ENCODE measurements at regions not wholly inside any gene's neighbourhood (a gene's known extent, or its start where the extent isn't known, plus 50 kb on each side); places are given as distances from the start of the nearest gene placed in this dataset.

DNA sequence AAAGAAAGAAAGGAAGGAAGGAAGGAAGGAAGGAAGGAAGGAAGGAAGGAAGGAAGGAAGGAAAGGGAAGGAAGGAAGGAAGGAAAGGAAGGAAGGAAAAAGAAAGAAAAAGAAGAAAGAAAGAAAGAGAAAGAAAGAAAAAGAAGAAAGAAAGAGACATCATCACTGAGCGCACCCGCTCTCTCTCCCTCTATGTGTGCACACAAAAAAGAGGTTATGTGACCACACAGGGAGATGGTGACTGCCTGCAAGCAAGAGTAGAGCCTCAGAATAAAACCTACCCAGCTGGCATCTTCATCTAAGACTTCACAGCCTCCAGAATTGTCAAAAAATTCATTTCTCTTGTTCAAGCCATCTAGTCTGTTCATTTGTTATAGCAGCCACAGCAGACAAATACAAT lies 1307.4 kb upstream of the ACVR2A start:
- no peak overlapping the region for H3K27ac ChIP-seq (ENCODE audit: low read depth, low read length)
- no peak overlapping the region for H3K4me3 ChIP-seq (ENCODE audit: low read depth in 1 of 5, low read length in 5 of 5)
- no peak overlapping the region for H3K9ac ChIP-seq (ENCODE audit: low read length in 5 of 5)
- no peaks in the 10 kb centered on the region for H3K4me1 ChIP-seq (ENCODE audit: control insufficient read depth in 5 of 5, insufficient read depth in 5 of 5, low read length in 5 of 5)
- H3K36me3 ChIP-seq (ENCODE audit: control insufficient read depth in 5 of 5, insufficient read depth in 5 of 5, low read length in 5 of 5): no peaks in the 10 kb centered on the region
- no peaks in the 10 kb centered on the region for H3K9me3 ChIP-seq (ENCODE audit: control insufficient read depth in 5 of 5, low read length in 5 of 5)
- H3K27me3 ChIP-seq (ENCODE audit: control insufficient read depth in 5 of 5, insufficient read depth in 4 of 5, low read length in 5 of 5): no peaks in the 10 kb centered on the region

DNA sequence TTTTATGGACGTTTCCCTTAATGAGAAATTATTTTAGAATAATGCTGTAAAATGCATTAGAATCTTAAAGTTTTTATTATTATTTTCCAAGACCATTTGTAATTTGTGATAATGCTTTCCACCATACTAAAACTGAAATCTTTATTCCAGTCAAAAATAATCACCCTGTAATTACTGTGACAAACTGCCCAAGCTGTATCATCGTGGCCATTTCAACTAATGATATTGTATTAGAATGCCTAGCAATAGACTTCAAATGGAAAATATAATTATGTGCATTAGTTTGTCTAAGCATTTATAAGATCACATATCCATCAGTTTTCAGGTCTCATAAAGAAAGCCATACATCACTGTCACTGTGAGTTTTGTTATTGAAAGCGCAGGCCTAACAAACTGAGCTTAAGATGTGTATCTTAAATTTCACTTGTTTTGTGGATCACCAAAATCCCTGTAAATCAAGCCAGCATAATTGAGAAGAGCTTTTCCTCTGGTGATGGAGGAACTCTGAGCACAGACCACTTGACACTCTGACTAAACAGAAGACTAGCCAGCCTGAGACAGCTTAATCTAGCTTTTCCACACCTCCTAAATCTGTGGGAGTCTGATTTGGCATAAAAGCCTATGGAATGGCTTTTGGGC lies 1312.2 kb upstream of the ACVR2A start:
- no peaks in the 10 kb centered on the region for H3K36me3 ChIP-seq (ENCODE audit: control insufficient read depth in 5 of 5, insufficient read depth in 5 of 5, low read length in 5 of 5)
- H3K9me3 ChIP-seq (ENCODE audit: control insufficient read depth in 5 of 5, low read length in 5 of 5): no peaks in the 10 kb centered on the region
- H3K9ac ChIP-seq (ENCODE audit: low read length in 5 of 5): no peak overlapping the region
- H3K4me1 ChIP-seq (ENCODE audit: control insufficient read depth in 5 of 5, insufficient read depth in 5 of 5, low read length in 5 of 5): no peaks in the 10 kb centered on the region
- H3K4me3 ChIP-seq (ENCODE audit: low read depth in 1 of 5, low read length in 5 of 5): no peak overlapping the region
- no peak overlapping the region for H3K27ac ChIP-seq (ENCODE audit: low read depth, low read length)
- H3K27me3 ChIP-seq (ENCODE audit: control insufficient read depth in 5 of 5, insufficient read depth in 4 of 5, low read length in 5 of 5): no peaks in the 10 kb centered on the region

GRCh38 chr2:146532009-146532408 lies 1312.8 kb upstream of the ACVR2A start:
- no peaks in the 10 kb centered on the region for H3K9me3 ChIP-seq (ENCODE audit: control insufficient read depth in 5 of 5, low read length in 5 of 5)
- no peak overlapping the region for H3K9ac ChIP-seq (ENCODE audit: low read length in 5 of 5)
- H3K4me1 ChIP-seq (ENCODE audit: control insufficient read depth in 5 of 5, insufficient read depth in 5 of 5, low read length in 5 of 5): no peaks in the 10 kb centered on the region
- no peaks in the 10 kb centered on the region for H3K36me3 ChIP-seq (ENCODE audit: control insufficient read depth in 5 of 5, insufficient read depth in 5 of 5, low read length in 5 of 5)
- no peak overlapping the region for H3K4me3 ChIP-seq (ENCODE audit: low read depth in 1 of 5, low read length in 5 of 5)
- no peak overlapping the region for H3K27ac ChIP-seq (ENCODE audit: low read depth, low read length)
- H3K27me3 ChIP-seq (ENCODE audit: control insufficient read depth in 5 of 5, insufficient read depth in 4 of 5, low read length in 5 of 5): no peaks in the 10 kb centered on the region

- Histone ChIP-seq H3K27ac (ENCODE audit: low read depth, low read length) (no peak overlapping the region), H3K9me3 (ENCODE audit: control insufficient read depth in 5 of 5, low read length in 5 of 5) (no peaks in the 10 kb centered on the region), H3K4me3 (ENCODE audit: low read depth in 1 of 5, low read length in 5 of 5) (no peak overlapping the region), H3K27me3 (ENCODE audit: control insufficient read depth in 5 of 5, insufficient read depth in 4 of 5, low read length in 5 of 5) (no peaks in the 10 kb centered on the region), H3K4me1 (ENCODE audit: control insufficient read depth in 5 of 5, insufficient read depth in 5 of 5, low read length in 5 of 5) (no peaks in the 10 kb centered on the region), H3K9ac (ENCODE audit: low read length in 5 of 5) (no peak overlapping the region), H3K36me3 (ENCODE audit: control insufficient read depth in 5 of 5, insufficient read depth in 5 of 5, low read length in 5 of 5) (no peaks in the 10 kb centered on the region)
Measured at GRCh38 chr2:146530886-146531285, 1313.9 kb upstream of the ACVR2A start.

GRCh38 chr2:146527166-146527565 lies 1317.7 kb upstream of the ACVR2A start:
- Histone ChIP-seq H3K4me3 (ENCODE audit: low read depth in 1 of 5, low read length in 5 of 5) (no peak overlapping the region), H3K27ac (ENCODE audit: low read depth, low read length) (no peak overlapping the region), H3K4me1 (ENCODE audit: control insufficient read depth in 5 of 5, insufficient read depth in 5 of 5, low read length in 5 of 5) (no peaks in the 10 kb centered on the region), H3K9me3 (ENCODE audit: control insufficient read depth in 5 of 5, low read length in 5 of 5) (no peaks in the 10 kb centered on the region), H3K36me3 (ENCODE audit: control insufficient read depth in 5 of 5, insufficient read depth in 5 of 5, low read length in 5 of 5) (no peaks in the 10 kb centered on the region), H3K27me3 (ENCODE audit: control insufficient read depth in 5 of 5, insufficient read depth in 4 of 5, low read length in 5 of 5) (no peaks in the 10 kb centered on the region), H3K9ac (ENCODE audit: low read length in 5 of 5) (no peak overlapping the region)

- H3K27ac ChIP-seq (ENCODE audit: low read depth, low read length): no peak overlapping the region
- no peak overlapping the region for H3K9ac ChIP-seq (ENCODE audit: low read length in 5 of 5)
- H3K9me3 ChIP-seq (ENCODE audit: control insufficient read depth in 5 of 5, low read length in 5 of 5): no peaks in the 10 kb centered on the region
- no peaks in the 10 kb centered on the region for H3K36me3 ChIP-seq (ENCODE audit: control insufficient read depth in 5 of 5, insufficient read depth in 5 of 5, low read length in 5 of 5)
- H3K4me1 ChIP-seq (ENCODE audit: control insufficient read depth in 5 of 5, insufficient read depth in 5 of 5, low read length in 5 of 5): no peaks in the 10 kb centered on the region
- no peaks in the 10 kb centered on the region for H3K27me3 ChIP-seq (ENCODE audit: control insufficient read depth in 5 of 5, insufficient read depth in 4 of 5, low read length in 5 of 5)
- no peak overlapping the region for H3K4me3 ChIP-seq (ENCODE audit: low read depth in 1 of 5, low read length in 5 of 5)
Measured at GRCh38 chr2:146523196-146523595, 1321.6 kb upstream of the ACVR2A start.

- no peak overlapping the region for H3K9ac ChIP-seq (ENCODE audit: low read length in 5 of 5)
- no peak overlapping the region for H3K27ac ChIP-seq (ENCODE audit: low read depth, low read length)
- no peaks in the 10 kb centered on the region for H3K9me3 ChIP-seq (ENCODE audit: control insufficient read depth in 5 of 5, low read length in 5 of 5)
- peaks cover 0 to 7% (median 3%) of the 10 kb centered on the region in 5 donors for H3K4me1 ChIP-seq (ENCODE audit: control insufficient read depth in 5 of 5, insufficient read depth in 5 of 5, low read length in 5 of 5)
- no peaks in the 10 kb centered on the region for H3K27me3 ChIP-seq (ENCODE audit: control insufficient read depth in 5 of 5, insufficient read depth in 4 of 5, low read length in 5 of 5)
- no peak overlapping the region for H3K4me3 ChIP-seq (ENCODE audit: low read depth in 1 of 5, low read length in 5 of 5)
- no peaks in the 10 kb centered on the region for H3K36me3 ChIP-seq (ENCODE audit: control insufficient read depth in 5 of 5, insufficient read depth in 5 of 5, low read length in 5 of 5)
Measured at GRCh38 chr2:146506851-146507250, 1338.0 kb upstream of the ACVR2A start.

DNA sequence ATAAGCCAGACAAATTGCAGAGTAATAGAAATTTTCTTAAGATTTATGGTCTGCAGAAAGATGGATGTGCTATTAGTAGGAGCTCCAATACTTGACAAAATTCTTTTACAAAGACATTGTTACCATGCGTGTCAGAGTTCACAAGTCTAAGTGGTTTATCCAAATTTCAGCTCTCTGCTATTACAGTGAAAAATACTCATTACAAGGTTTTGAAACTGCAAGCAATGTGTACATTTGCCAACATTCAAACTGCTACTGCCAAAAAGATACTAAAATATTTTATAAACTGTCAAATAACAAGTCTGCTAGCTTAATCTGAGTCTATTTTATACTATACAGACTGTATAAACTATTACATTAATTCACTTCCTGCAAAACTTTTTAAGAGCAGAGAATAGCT lies 1341.5 kb upstream of the ACVR2A start:
- peaks cover 0 to 7% (median 3%) of the 10 kb centered on the region in 5 donors for H3K4me1 ChIP-seq (ENCODE audit: control insufficient read depth in 5 of 5, insufficient read depth in 5 of 5, low read length in 5 of 5)
- no peaks in the 10 kb centered on the region for H3K36me3 ChIP-seq (ENCODE audit: control insufficient read depth in 5 of 5, insufficient read depth in 5 of 5, low read length in 5 of 5)
- no peaks in the 10 kb centered on the region for H3K9me3 ChIP-seq (ENCODE audit: control insufficient read depth in 5 of 5, low read length in 5 of 5)
- no peaks in the 10 kb centered on the region for H3K27me3 ChIP-seq (ENCODE audit: control insufficient read depth in 5 of 5, insufficient read depth in 4 of 5, low read length in 5 of 5)
- no peak overlapping the region for H3K4me3 ChIP-seq (ENCODE audit: low read depth in 1 of 5, low read length in 5 of 5)
- H3K9ac ChIP-seq (ENCODE audit: low read length in 5 of 5): no peak overlapping the region
- no peak overlapping the region for H3K27ac ChIP-seq (ENCODE audit: low read depth, low read length)

DNA sequence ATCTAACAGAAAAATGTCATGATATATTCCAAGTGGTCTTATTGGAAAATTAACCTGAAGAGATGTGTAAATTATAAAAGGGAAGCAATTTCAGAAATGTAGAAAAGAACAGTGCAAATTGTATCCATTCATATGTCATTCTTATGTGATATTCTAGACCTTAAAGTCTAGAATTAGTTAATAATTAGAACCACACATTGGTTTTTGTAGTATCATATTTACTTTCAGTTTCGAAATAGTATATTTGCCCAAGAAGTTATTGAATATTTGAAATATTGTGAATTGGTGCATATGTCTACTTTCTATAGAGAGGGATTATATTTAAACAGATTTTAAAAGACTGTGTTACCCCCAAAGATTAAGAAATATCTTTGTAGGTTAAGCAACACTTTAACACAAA lies 1348.6 kb upstream of the ACVR2A start:
- H3K4me1 ChIP-seq (ENCODE audit: control insufficient read depth in 5 of 5, insufficient read depth in 5 of 5, low read length in 5 of 5): no peaks in the 10 kb centered on the region
- H3K9ac ChIP-seq (ENCODE audit: low read length in 5 of 5): no peak overlapping the region
- no peaks in the 10 kb centered on the region for H3K27me3 ChIP-seq (ENCODE audit: control insufficient read depth in 5 of 5, insufficient read depth in 4 of 5, low read length in 5 of 5)
- peaks cover 0 to 4% (median 0%) of the 10 kb centered on the region in 5 donors for H3K9me3 ChIP-seq (ENCODE audit: control insufficient read depth in 5 of 5, low read length in 5 of 5)
- no peak overlapping the region for H3K4me3 ChIP-seq (ENCODE audit: low read depth in 1 of 5, low read length in 5 of 5)
- no peak overlapping the region for H3K27ac ChIP-seq (ENCODE audit: low read depth, low read length)
- H3K36me3 ChIP-seq (ENCODE audit: control insufficient read depth in 5 of 5, insufficient read depth in 5 of 5, low read length in 5 of 5): no peaks in the 10 kb centered on the region

DNA sequence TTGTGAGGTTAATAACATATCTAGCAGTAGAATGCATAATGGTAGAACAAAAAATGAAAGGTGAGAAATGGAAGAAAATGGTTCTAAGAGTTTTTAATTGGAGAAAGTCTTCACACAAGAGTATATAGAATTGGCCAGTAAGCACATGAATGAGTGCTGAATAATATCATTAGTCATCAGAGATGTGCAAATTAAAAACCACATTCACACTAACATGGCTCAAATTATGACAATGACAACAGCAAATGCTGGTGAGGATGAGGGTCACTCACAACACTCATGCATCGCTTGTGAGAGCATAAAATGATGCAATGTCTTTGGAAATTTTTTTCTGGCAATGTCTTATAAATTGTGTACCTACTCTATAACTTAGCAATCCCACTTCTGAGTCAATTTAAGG lies 1355.4 kb upstream of the ACVR2A start:
- H3K27me3 ChIP-seq (ENCODE audit: control insufficient read depth in 5 of 5, insufficient read depth in 4 of 5, low read length in 5 of 5): no peaks in the 10 kb centered on the region
- H3K36me3 ChIP-seq (ENCODE audit: control insufficient read depth in 5 of 5, insufficient read depth in 5 of 5, low read length in 5 of 5): no peaks in the 10 kb centered on the region

GRCh38 chr2:146481629-146482028 lies 1363.2 kb upstream of the ACVR2A start:
- Histone ChIP-seq H3K4me3 (ENCODE audit: low read depth in 1 of 5, low read length in 5 of 5) (no peak overlapping the region), H3K27ac (ENCODE audit: low read depth, low read length) (no peak overlapping the region), H3K4me1 (ENCODE audit: control insufficient read depth in 5 of 5, insufficient read depth in 5 of 5, low read length in 5 of 5) (no peaks in the 10 kb centered on the region)

More for the DNA sequence above, 1355.4 kb upstream of the ACVR2A start:
- Histone ChIP-seq H3K4me1 (ENCODE audit: control insufficient read depth in 5 of 5, insufficient read depth in 5 of 5, low read length in 5 of 5) (no peaks in the 10 kb centered on the region), H3K27ac (ENCODE audit: low read depth, low read length) (no peak overlapping the region), H3K4me3 (ENCODE audit: low read depth in 1 of 5, low read length in 5 of 5) (no peak overlapping the region), H3K9me3 (ENCODE audit: control insufficient read depth in 5 of 5, low read length in 5 of 5) (peaks cover 0 to 1% (median 0%) of the 10 kb centered on the region in 5 donors), H3K9ac (ENCODE audit: low read length in 5 of 5) (no peak overlapping the region)

More at GRCh38 chr2:146481629-146482028, 1363.2 kb upstream of the ACVR2A start:
- no peaks in the 10 kb centered on the region for H3K9me3 ChIP-seq (ENCODE audit: control insufficient read depth in 5 of 5, low read length in 5 of 5)
- no peaks in the 10 kb centered on the region for H3K36me3 ChIP-seq (ENCODE audit: control insufficient read depth in 5 of 5, insufficient read depth in 5 of 5, low read length in 5 of 5)
- no peak overlapping the region for H3K9ac ChIP-seq (ENCODE audit: low read length in 5 of 5)
- no peaks in the 10 kb centered on the region for H3K27me3 ChIP-seq (ENCODE audit: control insufficient read depth in 5 of 5, insufficient read depth in 4 of 5, low read length in 5 of 5)
